Neural crest cell (in vitro differentiated cells): ENCODE measurements at regions not wholly inside any gene's neighbourhood (a gene's known extent, or its start where the extent isn't known, plus 50 kb on each side); places are given as distances from the start of the nearest gene placed in this dataset.
A peak's percentile ranks its signal among the peaks of the same experiment; 100 is the strongest.

Experiments used
- DNase-seq: peaks from one replicate; pipeline ENCODE4 v3.0.0; 2021; ENCODE audit warnings: low read depth, mixed read lengths, low spot score
- H3K27ac Mint-ChIP-seq: one replicate; pipeline ENCODE4 v1.8.0; 2021; ENCODE audit warnings: mild to moderate bottlenecking, mixed read lengths; ENCODE audit not compliant: unreplicated experiment
- H3K27me3 Mint-ChIP-seq: 2 replicates; pipeline ENCODE4 v1.8.0; 2021; ENCODE audit warnings: low read depth, mild to moderate bottlenecking, mixed read lengths
- H3K36me3 Mint-ChIP-seq: 2 replicates; pipeline ENCODE4 v1.8.0; 2021; ENCODE audit warnings: low read depth, mild to moderate bottlenecking, mixed read lengths
- H3K4me1 Mint-ChIP-seq: 2 replicates; pipeline ENCODE4 v1.8.0; 2021; ENCODE audit warnings: mixed read lengths
- H3K4me3 Mint-ChIP-seq: one replicate; pipeline ENCODE4 v1.8.0; 2021; ENCODE audit warnings: mild to moderate bottlenecking, mixed read lengths
- H3K9me3 Mint-ChIP-seq: 2 replicates; pipeline ENCODE4 v1.8.0; 2021; ENCODE audit warnings: mixed read lengths
- CTCF ChIP-seq: fragments of 200-600 bp; sonication (generic); conservative IDR thresholded peaks from 2 replicates; pipeline ENCODE4 v1.5.0; 2021; ENCODE audit warnings: antibody characterized with exemption, mild to moderate bottlenecking

DNA sequence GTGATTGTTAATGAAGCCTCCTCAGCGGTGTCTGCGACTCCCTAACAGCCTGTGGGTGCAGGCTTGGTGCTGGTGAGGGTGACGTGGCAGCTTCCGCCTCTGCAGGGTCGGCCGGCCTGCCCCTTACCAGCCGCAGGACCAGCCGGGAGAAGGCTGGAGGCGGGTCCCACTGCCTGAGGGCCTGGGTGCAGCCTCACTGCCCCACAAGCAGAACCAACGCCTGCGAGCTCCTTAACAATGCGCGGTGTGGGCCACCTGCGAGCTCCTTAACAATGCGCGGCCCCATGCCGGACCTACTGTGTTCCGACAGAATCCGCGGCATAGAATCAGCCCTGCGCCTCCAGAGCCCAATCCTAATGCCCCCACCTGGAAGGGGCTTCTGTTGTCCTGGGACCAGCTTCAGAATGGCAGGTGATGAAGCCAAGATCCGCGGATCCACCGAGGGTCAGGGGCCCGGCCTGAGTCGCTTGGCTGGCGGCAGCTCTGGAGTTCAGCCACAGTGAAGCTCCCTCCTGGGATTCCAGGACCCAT, 54.4 kb upstream of the AJAP1 start:
- H3K27me3 Mint-ChIP-seq, result peaks cover 28% of the 10 kb centered on the region
- no peaks in the 10 kb centered on the region for H3K36me3 Mint-ChIP-seq
- DNase-seq, result no peak
- no peak for TF ChIP-seq CTCF
- no peaks in the 10 kb centered on the region for H3K9me3 Mint-ChIP-seq
- H3K4me3 Mint-ChIP-seq, result no peak overlapping the region
- peaks cover 14% of the 10 kb centered on the region for H3K4me1 Mint-ChIP-seq
- H3K27ac Mint-ChIP-seq, result no peak overlapping the region

GRCh38 chr1:4600615-4601460, 53.6 kb upstream of the AJAP1 start:
- DNase-seq, result no peak
- no peak for TF ChIP-seq CTCF
- peaks cover 14% of the 10 kb centered on the region for H3K4me1 Mint-ChIP-seq
- no peaks in the 10 kb centered on the region for H3K36me3 Mint-ChIP-seq
- no peak overlapping the region for H3K4me3 Mint-ChIP-seq
- H3K9me3 Mint-ChIP-seq, result no peaks in the 10 kb centered on the region
- peaks cover 36% of the 10 kb centered on the region for H3K27me3 Mint-ChIP-seq
- H3K27ac Mint-ChIP-seq, result no peak overlapping the region

DNA sequence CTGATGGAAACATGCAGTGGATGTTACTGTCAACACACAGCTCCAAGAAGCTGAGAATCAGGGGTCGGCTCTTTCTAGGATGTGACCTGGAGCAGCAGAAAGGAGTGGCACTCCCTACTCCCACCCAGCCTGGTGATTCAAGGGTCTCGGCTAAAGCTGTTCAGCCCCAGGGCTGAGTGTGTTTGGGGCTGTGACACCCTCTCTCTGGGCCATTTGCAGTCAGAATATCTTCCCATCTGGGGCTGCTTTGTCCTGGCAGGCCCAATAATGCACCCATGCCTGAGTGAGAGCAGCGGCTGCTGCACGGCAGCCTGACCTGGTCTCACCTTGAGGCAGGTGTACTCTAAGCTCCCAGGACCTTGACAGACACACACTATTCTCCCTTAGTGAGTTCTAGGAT, 52.5 kb upstream of the AJAP1 start:
- Mint-ChIP-seq H3K4me1 (peaks cover 14% of the 10 kb centered on the region), H3K4me3 (no peak overlapping the region), H3K36me3 (no peaks in the 10 kb centered on the region), H3K27me3 (peaks cover 42% of the 10 kb centered on the region), H3K9me3 (no peaks in the 10 kb centered on the region), H3K27ac (peak overlapping the region; percentile 71)
- no peak for DNase-seq
- no peak for TF ChIP-seq CTCF

GRCh38 chr1:4602462-4603294, 51.7 kb upstream of the AJAP1 start:
- Mint-ChIP-seq H3K36me3 (no peaks in the 10 kb centered on the region), H3K27ac (peak overlapping the region; percentile 71), H3K4me3 (no peak overlapping the region), H3K4me1 (peaks cover 14% of the 10 kb centered on the region), H3K27me3 (peaks cover 44% of the 10 kb centered on the region), H3K9me3 (no peaks in the 10 kb centered on the region)
- TF ChIP-seq CTCF, result no peak
- no peak for DNase-seq

GRCh38 chr1:4603295-4604110, 50.9 kb upstream of the AJAP1 start:
- TF ChIP-seq CTCF, result no peak
- Mint-ChIP-seq H3K4me3 (no peak overlapping the region), H3K4me1 (peaks cover 14% of the 10 kb centered on the region), H3K27me3 (peaks cover 52% of the 10 kb centered on the region), H3K36me3 (peaks cover 2% of the 10 kb centered on the region), H3K9me3 (no peaks in the 10 kb centered on the region), H3K27ac (no peak overlapping the region)
- no peak for DNase-seq
